Effector memory CD8-positive, alpha-beta T cell (primary cell): ENCODE measurements at regions not wholly inside any gene's neighbourhood (a gene's known extent, or its start where the extent isn't known, plus 50 kb on each side); places are given as distances from the start of the nearest gene placed in this dataset.

ENCODE experiments used
- ATAC-seq: fragments of 150-1000 bp; cut with Tn5 transposase; replicated peaks from 2 replicates; pipeline ENCODE4 v1.10.0; 2021; ENCODE audit warnings: mild to moderate bottlenecking, moderate library complexity
- DNase-seq, 3 experiments: peaks; one replicate each; pipeline ENCODE4 v3.0.0; 2021
- H3K27ac Mint-ChIP-seq, 2 donors: one replicate each; pipeline ENCODE4 v1.8.0; 2022; ENCODE audit warnings: mild to moderate bottlenecking in 2 of 2, mixed read lengths in 2 of 2, moderate library complexity in 2 of 2
- H3K27me3 Mint-ChIP-seq, 2 donors: one replicate each; pipeline ENCODE4 v1.8.0; 2022; ENCODE audit warnings: mixed read lengths in 2 of 2
- H3K36me3 Mint-ChIP-seq: one replicate; pipeline ENCODE4 v1.8.0; 2022; ENCODE audit warnings: mild to moderate bottlenecking, moderate library complexity, mixed read lengths; ENCODE audit not compliant: insufficient read depth
- H3K4me1 Mint-ChIP-seq, 2 donors: one replicate each; pipeline ENCODE4 v1.8.0; 2022; ENCODE audit warnings: low read depth in 2 of 2, mixed read lengths in 2 of 2
- H3K4me3 Mint-ChIP-seq, 2 donors: one replicate each; pipeline ENCODE4 v1.8.0; 2022; ENCODE audit warnings: mild to moderate bottlenecking in 2 of 2, mixed read lengths in 2 of 2, moderate library complexity in 2 of 2
- H3K9me3 Mint-ChIP-seq, 2 donors: one replicate each; pipeline ENCODE4 v1.8.0; 2022; ENCODE audit warnings: mixed read lengths in 2 of 2

DNA sequence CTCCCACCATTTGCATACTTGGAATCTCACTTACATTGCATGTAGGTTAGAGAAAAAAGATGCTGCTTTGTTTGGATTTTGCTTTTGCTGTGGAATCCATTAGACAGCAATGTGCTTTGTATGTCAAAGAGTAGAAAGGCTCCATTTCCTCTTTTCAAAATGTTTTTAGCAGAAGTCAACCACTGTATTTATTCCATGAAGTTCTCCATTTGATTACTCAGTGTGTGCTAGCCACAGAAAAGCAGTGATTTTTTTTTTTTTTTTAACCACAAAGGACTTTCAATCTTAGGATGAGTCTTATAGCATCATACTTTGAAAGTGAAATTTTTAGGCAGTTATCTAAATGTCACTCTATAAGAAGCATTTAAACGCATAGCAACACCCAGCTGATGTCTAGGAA lies 285.0 kb upstream of the ADAMTS9 start:
- no peaks in the 10 kb centered on the region for H3K27me3 Mint-ChIP-seq
- no peak overlapping the region for H3K4me3 Mint-ChIP-seq
- no peaks in the 10 kb centered on the region for H3K4me1 Mint-ChIP-seq
- H3K9me3 Mint-ChIP-seq = peaks cover 0 to 11% of the 10 kb centered on the region in 2 donors
- H3K36me3 Mint-ChIP-seq = no peaks in the 10 kb centered on the region
- no peak for ATAC-seq
- no peak overlapping the region for H3K27ac Mint-ChIP-seq
- no peak for DNase-seq

DNA sequence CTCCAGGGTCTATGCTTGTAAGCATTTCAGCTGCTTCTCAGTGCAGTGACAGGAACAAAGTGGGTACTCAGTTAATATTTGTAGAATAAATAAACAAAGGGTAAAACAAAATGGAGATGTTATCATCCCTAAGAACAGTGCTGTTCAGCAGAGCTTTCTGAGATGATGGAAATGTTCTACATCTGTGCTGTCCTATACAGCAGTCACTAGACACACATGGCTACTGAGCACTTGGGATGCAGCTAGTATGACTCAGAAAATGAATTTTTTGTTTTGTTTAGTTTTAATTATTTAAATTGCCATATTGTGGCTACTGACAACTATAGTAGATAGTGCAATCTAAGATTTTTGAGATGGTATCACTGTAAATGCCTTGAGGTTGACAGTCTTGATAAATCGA lies 283.8 kb upstream of the ADAMTS9 start:
- ATAC-seq (no peak), DNase-seq (no peak)
- H3K27ac Mint-ChIP-seq = no peak overlapping the region
- peaks cover 6 to 13% of the 10 kb centered on the region in 2 donors for H3K9me3 Mint-ChIP-seq
- no peaks in the 10 kb centered on the region for H3K36me3 Mint-ChIP-seq
- H3K27me3 Mint-ChIP-seq = no peaks in the 10 kb centered on the region
- H3K4me1 Mint-ChIP-seq = no peaks in the 10 kb centered on the region
- no peak overlapping the region for H3K4me3 Mint-ChIP-seq

DNA sequence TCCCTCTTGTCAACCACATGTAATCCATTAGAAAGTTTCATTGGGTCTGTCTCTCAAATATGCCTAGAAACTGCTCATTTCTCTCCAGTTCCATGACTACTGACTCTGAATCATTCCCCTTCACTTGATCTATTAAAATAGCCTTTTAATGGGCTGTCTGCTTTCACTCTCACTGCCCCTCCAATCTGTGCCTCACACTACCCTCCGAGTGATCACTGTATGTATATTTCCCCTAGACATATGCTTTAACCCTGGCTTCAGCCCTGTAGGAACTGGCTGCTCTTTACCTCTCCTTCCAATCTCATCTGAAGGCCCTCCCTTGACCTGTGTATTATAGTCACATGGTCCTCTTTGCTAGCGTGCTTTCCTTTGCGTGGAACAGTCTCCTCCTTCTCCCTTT lies 282.8 kb upstream of the ADAMTS9 start:
- ATAC-seq = no peak
- Mint-ChIP-seq H3K27ac (no peak overlapping the region), H3K4me1 (no peaks in the 10 kb centered on the region), H3K27me3 (no peaks in the 10 kb centered on the region), H3K4me3 (no peak overlapping the region), H3K9me3 (peaks cover 6 to 12% of the 10 kb centered on the region in 2 donors), H3K36me3 (no peaks in the 10 kb centered on the region)
- DNase-seq = no peak

DNA sequence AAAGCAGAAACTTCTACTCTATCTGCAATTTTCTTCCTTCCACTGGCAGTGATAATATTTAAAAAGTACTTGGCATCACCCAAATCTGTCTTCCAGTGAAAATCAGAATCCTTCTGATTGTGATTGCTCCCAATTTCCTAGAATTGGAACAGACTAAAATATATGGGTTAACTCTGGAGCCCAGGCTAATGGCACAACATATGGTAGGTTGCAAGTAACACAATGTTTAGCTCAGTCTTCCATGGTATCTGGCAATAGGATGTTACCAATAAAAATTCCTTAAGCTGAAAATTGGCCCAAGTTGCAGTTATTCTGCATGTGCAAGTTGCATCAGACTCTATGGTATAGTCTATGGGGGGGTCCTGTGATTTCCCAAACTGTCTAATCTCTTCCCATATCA lies 273.5 kb upstream of the ADAMTS9 start:
- no peak for DNase-seq
- no peaks in the 10 kb centered on the region for H3K4me1 Mint-ChIP-seq
- no peak overlapping the region for H3K4me3 Mint-ChIP-seq
- no peaks in the 10 kb centered on the region for H3K36me3 Mint-ChIP-seq
- no peak overlapping the region for H3K27ac Mint-ChIP-seq
- H3K27me3 Mint-ChIP-seq = no peaks in the 10 kb centered on the region
- ATAC-seq = no peak
- peaks cover 7 to 13% of the 10 kb centered on the region in 2 donors for H3K9me3 Mint-ChIP-seq

DNA sequence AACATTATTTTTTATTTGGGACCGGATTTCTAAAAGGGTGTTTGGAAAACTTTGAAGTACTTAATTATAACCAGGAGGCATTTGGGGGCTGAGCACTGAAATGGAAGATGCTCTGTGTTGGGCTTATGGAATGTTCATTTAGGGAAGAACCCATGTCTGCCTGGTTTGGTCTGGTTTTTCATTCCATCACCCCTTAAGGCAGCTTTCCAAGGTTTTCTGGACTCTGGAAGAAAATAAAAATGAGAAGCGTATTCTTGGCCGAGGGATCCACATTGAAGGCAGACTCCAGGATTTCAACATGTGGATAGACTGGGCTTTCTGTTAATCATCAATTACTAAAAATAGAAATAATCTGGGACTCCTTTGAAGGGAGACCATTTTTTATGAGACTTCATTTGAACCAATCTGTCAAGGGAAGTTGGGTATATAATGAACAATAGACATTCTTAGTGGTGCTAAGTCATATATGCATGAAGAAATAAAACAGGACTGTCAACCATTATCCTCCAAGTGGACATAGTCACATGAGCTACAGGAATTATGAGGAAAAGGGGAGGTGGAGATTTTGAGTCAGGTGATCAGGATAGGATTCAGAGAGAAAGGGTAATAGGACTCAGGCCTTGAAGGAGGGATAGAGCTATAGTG lies 270.5 kb upstream of the ADAMTS9 start:
- H3K4me1 Mint-ChIP-seq = no peaks in the 10 kb centered on the region
- no peak overlapping the region for H3K27ac Mint-ChIP-seq
- peaks cover 5 to 6% of the 10 kb centered on the region in 2 donors for H3K9me3 Mint-ChIP-seq
- ATAC-seq (no peak), DNase-seq (no peak)
- H3K27me3 Mint-ChIP-seq = no peaks in the 10 kb centered on the region
- no peak overlapping the region for H3K4me3 Mint-ChIP-seq
- H3K36me3 Mint-ChIP-seq = no peaks in the 10 kb centered on the region

DNA sequence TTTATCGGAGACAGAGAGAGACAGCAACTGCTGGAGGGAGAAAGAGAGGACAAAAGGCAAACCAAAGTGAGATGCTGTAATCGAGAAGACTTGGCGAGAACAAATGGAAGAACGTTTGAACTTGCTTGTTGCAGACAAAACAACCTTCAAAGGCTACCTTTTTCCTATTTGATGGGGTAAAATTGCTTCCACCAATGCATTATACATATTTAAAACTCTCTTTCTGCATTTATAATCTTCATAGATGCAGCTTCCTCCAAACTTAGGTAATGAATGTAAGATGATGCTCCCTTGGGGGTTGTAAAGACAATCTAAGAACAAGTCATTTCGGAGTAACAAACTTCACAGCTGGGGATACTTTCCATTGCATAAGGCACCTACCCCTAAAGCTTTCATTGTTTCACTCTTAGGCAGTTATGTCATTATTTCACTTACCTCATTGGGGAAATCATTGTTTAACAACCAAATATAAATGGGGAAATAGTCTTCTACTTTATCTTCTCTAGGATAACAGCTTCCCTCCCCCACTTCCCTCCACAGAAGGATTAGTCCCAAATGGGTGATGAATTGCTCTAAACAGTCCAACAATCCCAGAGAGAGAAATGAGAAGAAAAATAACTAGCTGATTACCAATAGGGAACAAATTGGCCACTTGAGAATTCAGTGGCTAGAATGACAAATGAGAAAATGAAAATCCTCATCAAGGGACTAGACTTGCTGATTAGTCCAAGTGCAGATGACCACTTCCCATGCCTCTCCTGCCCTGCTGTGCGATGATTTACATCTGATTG lies 269.8 kb upstream of the ADAMTS9 start:
- H3K27ac Mint-ChIP-seq = no peak overlapping the region
- no peaks in the 10 kb centered on the region for H3K4me1 Mint-ChIP-seq
- no peaks in the 10 kb centered on the region for H3K36me3 Mint-ChIP-seq
- ATAC-seq (no peak), DNase-seq (no peak)
- H3K9me3 Mint-ChIP-seq = peaks cover 6 to 7% of the 10 kb centered on the region in 2 donors
- no peak overlapping the region for H3K4me3 Mint-ChIP-seq
- H3K27me3 Mint-ChIP-seq = no peaks in the 10 kb centered on the region

DNA sequence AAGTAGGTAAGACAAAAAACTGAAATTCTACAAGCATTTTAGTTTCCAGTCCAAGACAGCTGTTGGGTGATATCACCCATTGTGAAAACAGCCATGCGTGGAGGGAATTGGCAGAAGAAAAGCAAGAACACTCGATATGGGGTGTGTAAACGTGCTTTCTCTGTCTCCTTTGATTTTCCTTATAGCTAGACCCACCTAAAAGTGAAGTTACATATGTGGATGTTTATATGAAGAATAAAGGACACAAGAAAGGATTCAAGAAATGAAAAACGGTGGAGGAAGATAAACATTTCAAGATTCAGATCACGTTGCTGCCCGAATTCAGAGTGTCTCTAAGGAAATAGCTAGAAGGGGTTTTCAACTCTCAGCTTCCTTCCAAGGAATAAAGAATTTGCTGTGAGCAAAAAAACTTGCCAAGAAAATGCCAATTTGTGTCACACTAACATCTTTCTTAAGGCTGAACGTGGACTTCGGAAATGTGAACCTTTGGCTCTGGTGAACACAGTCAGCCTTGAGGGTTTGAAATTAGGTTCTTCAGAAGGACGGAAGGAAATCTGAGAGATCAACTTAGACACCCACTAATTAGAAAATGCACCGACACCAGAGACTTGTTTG lies 269.0 kb upstream of the ADAMTS9 start:
- H3K9me3 Mint-ChIP-seq = peaks cover 6% of the 10 kb centered on the region in 2 donors
- no peaks in the 10 kb centered on the region for H3K4me1 Mint-ChIP-seq
- no peak overlapping the region for H3K27ac Mint-ChIP-seq
- H3K27me3 Mint-ChIP-seq = no peaks in the 10 kb centered on the region
- no peaks in the 10 kb centered on the region for H3K36me3 Mint-ChIP-seq
- ATAC-seq = no peak
- H3K4me3 Mint-ChIP-seq = no peak overlapping the region
- no peak for DNase-seq

DNA sequence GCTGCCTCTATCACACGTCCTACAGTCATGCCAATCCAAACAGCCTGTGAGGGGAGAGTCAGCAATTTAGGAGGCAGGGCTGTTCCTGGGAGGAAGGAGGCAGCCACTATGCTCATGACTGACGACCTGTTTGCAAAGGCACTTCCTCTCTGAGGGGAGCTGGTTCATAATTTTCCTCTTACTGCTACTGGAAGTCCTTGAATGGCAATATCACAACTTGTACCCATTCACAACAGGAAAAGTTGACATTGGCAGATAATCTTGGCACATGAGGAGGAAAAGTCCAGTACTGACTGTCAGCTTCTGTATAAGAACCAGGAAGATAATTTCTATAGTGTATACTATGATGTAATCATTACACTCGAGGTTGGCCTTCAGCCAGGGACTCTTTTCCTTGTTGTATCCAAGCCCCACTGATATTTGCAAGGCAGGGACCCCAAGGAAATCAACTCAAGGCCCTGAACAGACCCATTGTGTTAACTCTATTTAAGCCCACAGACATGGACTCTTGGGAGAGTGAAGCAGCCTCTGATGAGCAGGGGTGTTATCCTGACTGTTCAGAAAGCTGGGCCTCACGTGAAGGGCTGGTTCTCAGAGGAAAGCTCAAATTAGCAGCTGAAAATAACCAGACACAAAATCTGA lies 267.3 kb upstream of the ADAMTS9 start:
- H3K36me3 Mint-ChIP-seq = no peaks in the 10 kb centered on the region
- H3K9me3 Mint-ChIP-seq = peaks cover 4 to 6% of the 10 kb centered on the region in 2 donors
- ATAC-seq (no peak), DNase-seq (no peak)
- H3K4me1 Mint-ChIP-seq = no peaks in the 10 kb centered on the region
- H3K27me3 Mint-ChIP-seq = no peaks in the 10 kb centered on the region
- H3K4me3 Mint-ChIP-seq = no peak overlapping the region
- H3K27ac Mint-ChIP-seq = no peak overlapping the region

DNA sequence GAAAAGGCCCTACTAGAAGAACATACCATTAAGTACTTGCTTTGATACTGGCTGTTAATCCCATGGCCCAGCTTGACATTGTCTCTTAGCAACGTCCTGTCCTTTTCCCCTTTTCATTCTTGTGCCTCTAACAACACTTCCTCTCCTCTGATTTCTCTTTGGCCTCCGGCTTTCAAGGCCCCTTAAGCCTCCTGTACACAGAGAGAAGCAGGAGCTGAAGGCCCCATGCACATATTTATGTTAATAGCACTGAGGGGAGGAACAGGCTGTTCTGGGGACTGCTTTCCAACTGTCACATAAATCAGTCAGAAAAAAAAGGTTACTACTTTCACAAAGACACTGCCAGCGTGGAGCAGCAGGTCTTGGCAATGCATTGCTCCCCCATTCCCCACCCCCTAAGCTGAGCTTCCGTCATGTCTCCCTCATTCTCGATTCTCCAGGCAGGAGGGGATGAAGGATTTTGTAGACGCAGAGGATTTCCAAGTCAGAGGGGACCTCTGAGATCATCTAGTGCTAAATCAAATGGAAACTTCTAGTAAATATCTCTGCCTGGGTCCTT lies 257.4 kb upstream of the ADAMTS9 start:
- Mint-ChIP-seq H3K27ac (no peak overlapping the region), H3K27me3 (no peaks in the 10 kb centered on the region), H3K4me1 (no peaks in the 10 kb centered on the region), H3K4me3 (no peak overlapping the region), H3K9me3 (peaks cover 16% of the 10 kb centered on the region in 2 donors), H3K36me3 (no peaks in the 10 kb centered on the region)
- DNase-seq = no peak
- ATAC-seq = no peak

DNA sequence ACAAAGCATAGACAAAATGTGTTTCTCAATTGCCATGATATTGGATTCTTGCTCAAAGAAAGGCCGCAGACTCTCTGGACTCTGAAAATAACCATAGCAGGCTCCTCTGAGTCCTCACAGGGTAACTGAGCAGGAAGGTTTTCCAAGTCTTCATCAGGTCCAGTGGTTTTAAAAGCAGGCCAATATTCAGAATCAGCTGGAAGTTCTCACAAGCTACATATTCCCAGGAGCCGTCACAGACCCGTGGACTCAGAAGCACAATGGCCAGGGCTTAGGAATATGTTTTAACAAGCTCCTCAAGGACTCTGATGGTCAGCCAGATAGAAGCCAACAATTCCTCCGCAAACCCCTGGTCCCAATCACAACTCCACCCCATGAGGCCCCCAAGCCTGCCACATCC lies 256.1 kb upstream of the ADAMTS9 start:
- no peaks in the 10 kb centered on the region for H3K4me1 Mint-ChIP-seq
- DNase-seq = no peak
- no peak for ATAC-seq
- no peaks in the 10 kb centered on the region for H3K36me3 Mint-ChIP-seq
- no peaks in the 10 kb centered on the region for H3K27me3 Mint-ChIP-seq
- H3K4me3 Mint-ChIP-seq = no peak overlapping the region
- no peak overlapping the region for H3K27ac Mint-ChIP-seq
- H3K9me3 Mint-ChIP-seq = peaks cover 16 to 21% of the 10 kb centered on the region in 2 donors

DNA sequence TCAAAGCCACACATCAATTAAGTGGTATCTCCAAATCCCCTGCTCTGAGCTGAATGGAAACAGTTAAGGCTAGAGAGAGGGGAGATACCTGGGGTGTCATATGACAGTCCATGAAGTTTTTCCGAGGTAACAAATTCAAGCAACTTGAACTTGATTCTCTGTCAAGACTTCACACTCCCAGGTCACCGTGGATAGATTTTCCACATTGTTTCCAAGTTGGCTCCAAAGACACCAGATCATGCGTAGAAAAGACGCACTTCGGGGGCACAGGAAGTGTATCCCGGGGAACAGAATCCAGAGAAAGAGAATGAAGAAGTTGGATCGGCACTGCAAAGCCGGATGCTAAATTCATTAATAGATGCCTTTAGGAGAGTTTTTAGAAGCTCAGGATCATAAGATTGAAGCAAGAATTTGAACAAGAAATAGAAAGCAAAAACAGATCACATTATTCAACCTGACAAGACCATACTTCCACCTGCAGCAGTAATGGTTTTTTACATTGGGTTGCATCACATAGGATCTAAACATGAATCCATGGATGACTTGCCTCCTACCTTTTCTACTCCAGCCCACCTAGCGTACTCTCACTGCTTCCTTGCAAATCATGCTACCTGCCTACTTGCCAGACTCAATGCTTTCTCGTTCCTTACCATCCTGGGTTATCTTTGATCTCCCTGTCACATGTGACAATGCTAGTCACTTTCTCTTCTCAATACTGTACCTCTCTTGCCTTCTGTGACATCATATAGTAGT lies 253.0 kb upstream of the ADAMTS9 start:
- no peak for ATAC-seq
- H3K36me3 Mint-ChIP-seq = no peaks in the 10 kb centered on the region
- H3K4me3 Mint-ChIP-seq = no peak overlapping the region
- peaks cover 14 to 16% of the 10 kb centered on the region in 2 donors for H3K9me3 Mint-ChIP-seq
- no peak overlapping the region for H3K27ac Mint-ChIP-seq
- DNase-seq = no peak
- no peaks in the 10 kb centered on the region for H3K4me1 Mint-ChIP-seq
- no peaks in the 10 kb centered on the region for H3K27me3 Mint-ChIP-seq

DNA sequence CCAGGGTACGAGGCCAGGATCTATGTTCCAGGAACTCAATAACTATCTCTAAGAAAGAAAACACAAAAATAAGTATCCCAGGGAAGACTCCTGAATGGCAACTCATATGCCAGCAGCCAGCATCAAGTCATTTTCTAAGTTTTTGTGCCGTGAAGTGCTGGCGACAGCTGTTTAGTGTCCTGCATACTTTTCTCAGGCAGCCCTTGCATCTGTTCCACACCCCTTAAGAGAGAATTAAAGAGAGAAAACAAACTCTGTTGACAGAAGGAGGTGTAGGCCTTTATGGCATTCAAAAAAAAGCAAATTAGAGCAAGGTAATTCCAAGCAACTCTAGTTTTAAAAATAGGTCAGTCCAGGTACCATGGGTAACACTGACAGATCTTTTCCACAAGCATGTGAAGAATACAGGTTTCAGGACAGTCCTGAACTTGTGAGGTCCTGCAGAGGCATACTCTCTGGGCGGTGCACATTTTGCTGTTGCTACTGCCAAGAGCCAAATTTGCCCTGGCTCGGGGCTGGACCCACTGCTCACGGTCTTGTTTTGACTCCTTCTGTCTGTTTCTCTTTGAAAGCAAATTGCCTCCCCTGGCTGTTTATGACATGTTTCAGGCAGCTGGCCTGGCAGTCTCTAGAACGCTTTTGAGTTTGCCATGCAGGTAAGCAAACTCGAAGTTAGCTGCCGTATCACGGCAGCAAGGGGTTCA lies 252.1 kb upstream of the ADAMTS9 start:
- peaks cover 14 to 22% of the 10 kb centered on the region in 2 donors for H3K9me3 Mint-ChIP-seq
- ATAC-seq (no peak), DNase-seq (no peak)
- no peaks in the 10 kb centered on the region for H3K27me3 Mint-ChIP-seq
- H3K4me1 Mint-ChIP-seq = no peaks in the 10 kb centered on the region
- H3K4me3 Mint-ChIP-seq = no peak overlapping the region
- H3K27ac Mint-ChIP-seq = no peak overlapping the region
- no peaks in the 10 kb centered on the region for H3K36me3 Mint-ChIP-seq
